ENCODE measurements at regions not wholly inside any gene's neighbourhood (a gene's known extent, or its start where the extent isn't known, plus 50 kb on each side); places are given as distances from the start of the nearest gene placed in this dataset.
"Not testable (repeated sequence)": the region's sequence is repeated elsewhere in the genome, so short reads cannot be mapped to it uniquely, and the experiment has no call there.

DNA sequence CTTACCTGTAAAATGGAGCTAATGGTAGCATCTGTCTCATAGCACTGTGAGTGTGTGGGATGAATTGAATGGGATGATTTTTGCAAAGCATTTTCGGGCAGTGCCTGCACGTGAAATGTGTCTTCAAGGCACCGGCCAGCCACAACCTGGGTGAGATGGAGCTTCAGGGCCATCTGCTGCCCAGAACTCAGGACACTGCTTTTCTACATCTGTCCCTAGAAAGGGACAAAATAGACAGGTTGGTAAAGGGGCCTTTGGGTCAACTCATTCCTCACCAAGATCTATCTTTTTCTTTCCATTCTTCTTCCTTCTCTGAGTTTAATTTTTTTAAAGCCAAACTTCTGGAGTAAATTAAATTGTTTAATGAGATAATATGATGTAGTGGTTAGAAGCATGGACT, 106.5 kb downstream of the UTP18 start:
- BruUV-seq (replicated peaks) = no TSS peak
- ChIA-PET RAD21 (ENCODE audit: unreplicated experiment) (no interaction called here), POLR2A (no interaction called here), SMC1A (ENCODE audit: uncharacterized antibody, unreplicated experiment) (interaction anchor here (0.6 kb wide), 1 partner anchor 552 kb away, joined by 3 read pairs; no protein-coding TSS in a partner anchor), CTCF (no interaction called here)
- Histone ChIP-seq H2AFZ (ENCODE audit: control insufficient read depth, low read depth, low read length) (no peak overlapping the region), H3K27ac (ENCODE audit: control insufficient read depth, insufficient read depth) (no peak overlapping the region), H3K27me3 (replicated peaks in 1 of 2; ENCODE audit: control insufficient read depth in 2 of 2, insufficient read depth in 2 of 2, low read length in 1 of 2) (peaks cover 0 to 3% of the 10 kb centered on the region in 2 experiments; a peak in 1 of 4 replicates), H3K4me3 (no peak overlapping the region), H3K79me2 (ENCODE audit: control insufficient read depth, insufficient read depth, low read length) (no peaks in the 10 kb centered on the region), H3K4me1 (ENCODE audit: control insufficient read depth, insufficient read depth, low read length) (no peaks in the 10 kb centered on the region), H3K4me2 (ENCODE audit: control insufficient read depth, insufficient read depth) (no peak overlapping the region), H3K36me3 (ENCODE audit: control insufficient read depth in 2 of 2, insufficient read depth in 2 of 2, low read length in 1 of 2) (no peaks in the 10 kb centered on the region), H3K9me3 (replicated peaks; ENCODE audit: control insufficient read depth, insufficient read depth, low read length) (no peaks in the 10 kb centered on the region), H4K20me1 (ENCODE audit: control insufficient read depth, insufficient read depth) (no peaks in the 10 kb centered on the region), H3K9ac (ENCODE audit: control insufficient read depth, insufficient read depth, low read length) (no peak overlapping the region)
- no peak for TF ChIP-seq NFYB (IDR thresholded peaks at IDR 0.05; ENCODE audit: insufficient read depth, low read depth, low read length)
- no peak for TF ChIP-seq CBFB (IDR thresholded peaks at IDR 0.05; ENCODE audit: low read depth)
- TF ChIP-seq, protein P1, sequence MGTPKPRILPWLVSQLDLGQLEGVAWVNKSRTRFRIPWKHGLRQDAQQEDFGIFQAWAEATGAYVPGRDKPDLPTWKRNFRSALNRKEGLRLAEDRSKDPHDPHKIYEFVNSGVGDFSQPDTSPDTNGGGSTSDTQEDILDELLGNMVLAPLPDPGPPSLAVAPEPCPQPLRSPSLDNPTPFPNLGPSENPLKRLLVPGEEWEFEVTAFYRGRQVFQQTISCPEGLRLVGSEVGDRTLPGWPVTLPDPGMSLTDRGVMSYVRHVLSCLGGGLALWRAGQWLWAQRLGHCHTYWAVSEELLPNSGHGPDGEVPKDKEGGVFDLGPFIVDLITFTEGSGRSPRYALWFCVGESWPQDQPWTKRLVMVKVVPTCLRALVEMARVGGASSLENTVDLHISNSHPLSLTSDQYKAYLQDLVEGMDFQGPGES (IDR thresholded peaks at IDR 0.05) = no peak
- TF ChIP-seq STAT3 (IDR thresholded peaks at IDR 0.05; ENCODE audit: low read depth, low read length) = no peak
- DNase-seq (ENCODE audit: low read depth, low spot score) (no peak), FAIRE-seq (no peak), ATAC-seq (no peak)
- in situ Hi-C loops (cut with MboI) = no loop called here
- intact Hi-C loops (cut with micrococcal nuclease; ENCODE audit: unreplicated experiment) = no loop called here
- 25% methylated on average over 3 of the region's 3 CpGs for WGBS (ENCODE audit: insufficient coverage, insufficient replicate concordance, low lambda C conversion rate, missing lambda C conversion rate)

DNA sequence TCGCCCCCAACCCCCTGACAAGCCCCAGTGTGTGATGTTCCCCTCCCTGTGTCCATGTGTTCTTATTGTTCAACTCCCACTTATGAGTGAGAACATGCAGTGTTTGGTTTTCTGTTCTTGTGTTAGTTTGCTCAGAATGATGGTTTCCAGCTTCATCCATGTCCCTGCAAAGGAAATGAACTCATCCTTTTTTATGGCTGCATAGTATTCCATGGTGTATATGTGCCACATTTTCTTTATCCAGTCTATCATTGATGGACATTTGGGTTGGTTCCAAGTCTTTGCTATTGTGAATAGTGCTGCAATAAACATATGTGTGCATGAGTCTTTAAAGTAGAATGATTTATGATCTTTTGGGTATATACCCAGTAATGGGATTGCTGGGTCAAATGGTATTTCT, 107.5 kb downstream of the UTP18 start:
- not testable (repeated sequence) for BruUV-seq (replicated peaks)

More for the DNA sequence above, 107.5 kb downstream of the UTP18 start:
- CTCF ChIA-PET; in situ Hi-C loops (cut with MboI); H2AFZ ChIP-seq (ENCODE audit: control insufficient read depth, low read depth, low read length); H3K9ac ChIP-seq (ENCODE audit: control insufficient read depth, insufficient read depth, low read length); H3K4me1 ChIP-seq (ENCODE audit: control insufficient read depth, insufficient read depth, low read length); H4K20me1 ChIP-seq (ENCODE audit: control insufficient read depth, insufficient read depth); ATAC-seq; DNase-seq (ENCODE audit: low read depth, low spot score); H3K27ac ChIP-seq (ENCODE audit: control insufficient read depth, insufficient read depth); H3K4me3 ChIP-seq; H3K27me3 ChIP-seq (replicated peaks in 1 of 2; ENCODE audit: control insufficient read depth in 2 of 2, insufficient read depth in 2 of 2, low read length in 1 of 2); H3K4me2 ChIP-seq (ENCODE audit: control insufficient read depth, insufficient read depth); H3K79me2 ChIP-seq (ENCODE audit: control insufficient read depth, insufficient read depth, low read length); SMC1A ChIA-PET (ENCODE audit: uncharacterized antibody, unreplicated experiment); RAD21 ChIA-PET (ENCODE audit: unreplicated experiment); H3K9me3 ChIP-seq (replicated peaks; ENCODE audit: control insufficient read depth, insufficient read depth, low read length); intact Hi-C loops (cut with micrococcal nuclease; ENCODE audit: unreplicated experiment); H3K36me3 ChIP-seq (ENCODE audit: control insufficient read depth in 2 of 2, insufficient read depth in 2 of 2, low read length in 1 of 2); FAIRE-seq; POLR2A ChIA-PET: not testable (repeated sequence)
- no CpG with 5 or more reads among the region's 1 CpG for WGBS (ENCODE audit: insufficient coverage, insufficient replicate concordance, low lambda C conversion rate, missing lambda C conversion rate)

Data from GM12878 (cell line).